ENCODE measurements at regions not wholly inside any gene's neighbourhood (a gene's known extent, or its start where the extent isn't known, plus 50 kb on each side); places are given as distances from the start of the nearest gene placed in this dataset.

DNA sequence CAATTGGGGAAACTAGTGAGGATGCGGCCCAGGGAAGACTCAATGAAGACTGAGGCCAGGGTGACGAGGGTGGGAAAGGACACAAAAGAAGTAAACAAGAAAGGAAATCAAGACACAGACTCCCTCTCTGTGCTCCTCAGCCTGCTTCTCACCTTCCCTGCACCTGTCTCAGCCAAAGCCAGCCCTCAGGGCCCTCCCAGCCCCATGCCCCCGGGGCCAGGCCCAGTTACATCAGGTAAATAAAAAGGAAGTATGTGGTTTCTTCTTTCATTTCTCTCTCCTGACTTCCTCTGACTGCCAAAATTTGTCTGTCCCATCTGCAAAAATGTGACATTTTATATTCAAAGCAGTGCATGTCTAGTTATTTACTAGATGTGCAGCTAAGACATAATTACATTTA lies 328.0 kb downstream of the UACA start:
- intact Hi-C loops (cut with DNase I), result no loop called here
- DNase-seq (no peak), ATAC-seq (no peak)
- no peaks in the 10 kb centered on the region for H3K27me3 ChIP-seq
- no peak overlapping the region for H3K4me3 ChIP-seq
- peaks cover 0 to 13% of the 10 kb centered on the region in 2 donors for H3K4me1 ChIP-seq
- H3K9me3 ChIP-seq, result no peaks in the 10 kb centered on the region
- no peaks in the 10 kb centered on the region for H3K36me3 ChIP-seq
- no peak overlapping the region for H3K27ac ChIP-seq
- TF ChIP-seq, protein P1, sequence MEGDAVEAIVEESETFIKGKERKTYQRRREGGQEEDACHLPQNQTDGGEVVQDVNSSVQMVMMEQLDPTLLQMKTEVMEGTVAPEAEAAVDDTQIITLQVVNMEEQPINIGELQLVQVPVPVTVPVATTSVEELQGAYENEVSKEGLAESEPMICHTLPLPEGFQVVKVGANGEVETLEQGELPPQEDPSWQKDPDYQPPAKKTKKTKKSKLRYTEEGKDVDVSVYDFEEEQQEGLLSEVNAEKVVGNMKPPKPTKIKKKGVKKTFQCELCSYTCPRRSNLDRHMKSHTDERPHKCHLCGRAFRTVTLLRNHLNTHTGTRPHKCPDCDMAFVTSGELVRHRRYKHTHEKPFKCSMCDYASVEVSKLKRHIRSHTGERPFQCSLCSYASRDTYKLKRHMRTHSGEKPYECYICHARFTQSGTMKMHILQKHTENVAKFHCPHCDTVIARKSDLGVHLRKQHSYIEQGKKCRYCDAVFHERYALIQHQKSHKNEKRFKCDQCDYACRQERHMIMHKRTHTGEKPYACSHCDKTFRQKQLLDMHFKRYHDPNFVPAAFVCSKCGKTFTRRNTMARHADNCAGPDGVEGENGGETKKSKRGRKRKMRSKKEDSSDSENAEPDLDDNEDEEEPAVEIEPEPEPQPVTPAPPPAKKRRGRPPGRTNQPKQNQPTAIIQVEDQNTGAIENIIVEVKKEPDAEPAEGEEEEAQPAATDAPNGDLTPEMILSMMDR (IDR thresholded peaks at IDR 0.05), result no peak

DNA sequence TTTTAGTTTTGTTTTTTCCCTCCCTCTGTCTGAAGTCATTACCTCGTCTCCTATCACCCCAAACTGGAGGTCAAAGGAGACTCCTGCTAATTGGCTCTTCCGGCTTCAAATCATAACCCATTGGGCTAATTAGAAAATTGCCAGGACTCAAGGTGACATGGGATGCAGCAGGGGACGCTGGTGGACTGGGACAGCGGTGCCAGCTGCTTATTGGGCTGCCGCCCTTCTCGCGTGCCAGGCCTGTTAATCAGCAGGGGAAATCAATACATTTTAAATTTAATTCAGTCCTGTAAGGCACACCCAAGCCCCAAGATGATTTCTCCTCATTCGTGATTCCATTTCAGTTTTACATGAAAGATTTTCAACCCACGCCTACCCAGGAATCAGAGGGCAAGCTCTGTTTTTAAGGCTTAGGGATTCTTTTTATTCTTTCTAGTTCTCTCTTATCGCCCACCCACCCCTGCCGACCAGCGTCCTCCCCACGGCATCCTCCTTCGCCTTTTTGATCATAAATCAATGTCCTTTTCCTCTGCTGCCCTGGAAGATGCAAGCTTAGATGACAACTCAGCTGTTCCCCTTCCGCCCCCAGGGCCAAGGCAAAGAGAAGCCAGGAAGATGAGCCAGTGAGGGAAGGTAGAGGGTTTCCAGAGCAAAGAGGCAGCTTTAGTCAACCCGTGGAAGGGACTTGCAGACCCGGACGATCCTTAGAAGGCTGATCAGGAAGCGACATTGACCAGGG lies 329.6 kb downstream of the UACA start:
- DNase-seq (no peak), ATAC-seq (no peak)
- TF ChIP-seq, protein P1 (IDR thresholded peaks at IDR 0.05), result no peak
- H3K27me3 ChIP-seq, result no peaks in the 10 kb centered on the region
- H3K27ac ChIP-seq, result no peak overlapping the region
- H3K36me3 ChIP-seq, result no peaks in the 10 kb centered on the region
- H3K4me1 ChIP-seq, result peaks cover 0 to 13% of the 10 kb centered on the region in 2 donors
- H3K9me3 ChIP-seq, result peaks cover 0 to 2% of the 10 kb centered on the region in 2 donors
- intact Hi-C loops (cut with DNase I), result no loop called here
- H3K4me3 ChIP-seq, result no peak overlapping the region

DNA sequence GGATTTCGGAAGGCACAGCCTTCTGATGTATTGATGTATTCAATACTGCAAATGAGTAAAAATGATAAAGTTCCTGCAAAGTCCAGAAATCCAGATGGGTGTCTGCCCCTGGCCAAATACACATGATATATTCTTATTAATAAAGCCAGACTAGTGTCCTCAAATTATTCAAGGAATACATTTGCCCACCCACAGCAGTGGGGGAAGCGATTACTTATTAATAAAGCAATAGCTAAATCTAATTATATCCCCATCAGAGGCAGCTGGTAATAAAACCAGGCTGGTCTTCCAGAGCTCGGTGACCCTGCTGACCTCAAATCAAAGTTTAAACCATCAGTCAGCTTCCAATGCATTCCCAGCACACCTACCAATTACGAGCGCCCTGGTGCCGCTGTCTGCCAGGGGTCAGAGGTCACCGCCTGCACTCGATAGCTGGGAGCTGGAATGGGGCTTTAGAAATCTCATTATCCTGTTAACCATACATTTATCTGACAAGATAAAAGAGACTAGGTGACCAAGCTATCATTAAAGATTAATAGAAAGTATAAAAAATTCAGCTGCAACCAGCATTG lies 330.3 kb downstream of the UACA start:
- Histone ChIP-seq H3K9me3 (peaks cover 0 to 2% of the 10 kb centered on the region in 2 donors), H3K36me3 (no peaks in the 10 kb centered on the region), H3K27ac (no peak overlapping the region), H3K4me3 (no peak overlapping the region), H3K4me1 (peaks cover 0 to 13% of the 10 kb centered on the region in 2 donors), H3K27me3 (no peaks in the 10 kb centered on the region)
- TF ChIP-seq, protein P1 (IDR thresholded peaks at IDR 0.05), result no peak
- intact Hi-C loops (cut with DNase I), result no loop called here
- ATAC-seq (no peak), DNase-seq (no peak)

DNA sequence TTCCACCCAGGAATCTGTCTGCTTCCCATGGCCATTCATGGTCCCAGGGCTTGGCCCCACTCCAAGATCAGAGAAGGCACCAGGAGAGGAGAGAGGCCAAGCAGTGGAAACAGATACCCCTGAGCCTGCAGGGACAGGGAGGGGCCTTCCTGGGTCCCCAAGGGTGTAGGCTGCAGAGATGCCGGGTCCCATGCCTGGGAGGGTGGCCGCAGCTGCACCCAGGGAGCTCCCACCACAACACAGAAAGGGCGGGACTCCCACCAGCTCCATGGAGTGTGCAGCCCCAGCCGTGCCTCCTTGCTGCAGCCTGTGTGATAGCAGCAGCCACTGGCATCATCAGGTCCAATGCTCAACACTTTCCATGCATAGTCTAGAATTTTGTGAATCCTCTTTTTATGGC lies 331.5 kb downstream of the UACA start:
- TF ChIP-seq, protein P1 (IDR thresholded peaks at IDR 0.05), result no peak
- Histone ChIP-seq H3K36me3 (no peaks in the 10 kb centered on the region), H3K27ac (no peak overlapping the region), H3K9me3 (peaks cover 0 to 2% of the 10 kb centered on the region in 2 donors), H3K4me3 (no peak overlapping the region), H3K4me1 (peaks cover 0 to 13% of the 10 kb centered on the region in 2 donors), H3K27me3 (no peaks in the 10 kb centered on the region)
- intact Hi-C loops (cut with DNase I), result no loop called here
- DNase-seq (no peak), ATAC-seq (no peak)

DNA sequence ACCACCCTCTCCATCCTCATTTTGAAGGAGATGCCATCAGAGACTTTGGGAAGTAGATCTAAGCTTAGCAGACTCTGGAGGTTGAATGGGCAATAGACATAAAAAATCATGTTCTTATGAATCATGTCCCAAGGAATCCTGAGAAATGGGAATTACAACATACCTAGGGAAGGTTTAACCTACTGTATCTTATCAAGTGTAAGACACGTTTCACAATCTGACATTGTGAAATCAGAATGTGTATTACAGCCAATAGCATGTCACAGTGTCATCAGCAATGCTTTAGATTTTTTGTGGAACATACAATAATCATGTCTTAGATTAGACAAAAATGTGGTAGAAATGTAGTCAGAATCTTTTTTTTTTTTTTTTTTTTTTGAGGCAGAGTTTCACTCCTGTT lies 332.4 kb upstream of the TLE3 start:
- TF ChIP-seq, protein P1 (IDR thresholded peaks at IDR 0.05), result no peak
- no peak overlapping the region for H3K27ac ChIP-seq
- intact Hi-C loops (cut with DNase I), result no loop called here
- no peaks in the 10 kb centered on the region for H3K36me3 ChIP-seq
- peaks cover 0 to 2% of the 10 kb centered on the region in 2 donors for H3K9me3 ChIP-seq
- ATAC-seq (peak; percentile 45), DNase-seq (no peak)
- H3K4me1 ChIP-seq, result peaks cover 0 to 4% of the 10 kb centered on the region in 2 donors
- no peaks in the 10 kb centered on the region for H3K27me3 ChIP-seq
- no peak overlapping the region for H3K4me3 ChIP-seq
